ENCODE measurements at regions not wholly inside any gene's neighbourhood (a gene's known extent, or its start where the extent isn't known, plus 50 kb on each side); places are given as distances from the start of the nearest gene placed in this dataset.

- peak; percentile 86 for TF ChIP-seq ZBTB44 (tag by site-specific recombination; IDR thresholded peaks at IDR 0.05)
- peak; percentile 89 for TF ChIP-seq PRDM4 (tag by site-specific recombination; IDR thresholded peaks at IDR 0.05)
- no peak for TF ChIP-seq ZSCAN4 (tag by site-specific recombination; IDR thresholded peaks at IDR 0.05)
- peak; percentile 83 for TF ChIP-seq GFI1B (tag by site-specific recombination; IDR thresholded peaks at IDR 0.05)
- TF ChIP-seq ZNF792 (tag by site-specific recombination; IDR thresholded peaks at IDR 0.05), result peak; percentile 76
- peak; percentile 75 for TF ChIP-seq PRDM6 (tag by site-specific recombination; IDR thresholded peaks at IDR 0.05)
- no peak for TF ChIP-seq HIC1 (tag by site-specific recombination; IDR thresholded peaks at IDR 0.05)
- TF ChIP-seq SP2 (tag by site-specific recombination; IDR thresholded peaks at IDR 0.05), result no peak
- peak; percentile 48; the same call in 1 of the 2 replicates for TF ChIP-seq GLI2 (tag by site-specific recombination; IDR thresholded peaks at IDR 0.05; ENCODE audit: borderline replicate concordance, low read depth)
- peak; percentile 45; the same call in 1 of the 2 replicates for TF ChIP-seq ZNF610 (tag by site-specific recombination; IDR thresholded peaks at IDR 0.05; ENCODE audit: borderline replicate concordance)
- peak; percentile 55; the same call in 1 of the 2 replicates for TF ChIP-seq ZNF18 (tag by site-specific recombination; IDR thresholded peaks at IDR 0.05)
- peak; percentile 35; the same call in 1 of the 2 replicates for TF ChIP-seq ZBTB8A (tag by site-specific recombination; IDR thresholded peaks at IDR 0.05)
- no peak for TF ChIP-seq PRDM1 (tag by site-specific recombination; IDR thresholded peaks at IDR 0.05)
- TF ChIP-seq FEZF1 (tag by site-specific recombination; IDR thresholded peaks at IDR 0.05), result peak; percentile 93
- TF ChIP-seq ZNF560 (tag by site-specific recombination; IDR thresholded peaks at IDR 0.05; ENCODE audit: borderline replicate concordance), result no peak
- TF ChIP-seq ZNF350 (tag by site-specific recombination; IDR thresholded peaks at IDR 0.05), result no peak
- TF ChIP-seq PRDM10 (tag by site-specific recombination; IDR thresholded peaks at IDR 0.05), result 0 out of 2 replicates have a peak, but pooled peaks have one; percentile 11
- TF ChIP-seq TRIM28 (IDR thresholded peaks at IDR 0.05; ENCODE audit: borderline replicate concordance, low read length), result peak; percentile 73; the same call in 1 of the 2 replicates
Measured at GRCh38 chr11:32316858-32317642, 118.3 kb downstream of the WT1 start (continued).

All from HEK293 (cell line).